SK-N-SH treated with all-trans-retinoic acid at 6 μM for 48 hours (cell line): ENCODE measurements at regions not wholly inside any gene's neighbourhood (a gene's known extent, or its start where the extent isn't known, plus 50 kb on each side); places are given as distances from the start of the nearest gene placed in this dataset.

Experiments used
- ATAC-seq: fragments of 200-7000 bp; cut with Tn5 transposase; 3 replicates; pipeline ENCODE4 v1.9.1; 2020; ENCODE audit warnings: mild to moderate bottlenecking, moderate library complexity
- ARNTL ChIP-seq: fragments of 450-650 bp; formaldehyde crosslinking; IDR thresholded peaks from 2 replicates; pipeline ENCODE4 v1.5.0; 2020; ENCODE audit warnings: low read depth, mild to moderate bottlenecking, moderate library complexity, borderline replicate concordance
- BACH2 ChIP-seq: fragments of 250-450 bp; sonication (Bioruptor Pico); IDR thresholded peaks from 2 replicates; pipeline ENCODE4 v1.9.0; 2021; ENCODE audit warnings: mild to moderate bottlenecking, borderline replicate concordance
- CREB5 ChIP-seq: fragments of 250-450 bp; sonication (Bioruptor Pico); IDR thresholded peaks from 2 replicates; pipeline ENCODE4 v1.5.1; 2020; ENCODE audit warnings: low read depth, mild to moderate bottlenecking, moderate library complexity
- CSDC2 ChIP-seq: fragments of 250-450 bp; sonication (Bioruptor Pico); IDR thresholded peaks from 2 replicates; pipeline ENCODE4 v1.5.0; 2020; ENCODE audit warnings: mild to moderate bottlenecking, moderate library complexity
- CSRNP3 ChIP-seq: fragments of 250-450 bp; sonication (Bioruptor Pico); IDR thresholded peaks from 2 replicates; pipeline ENCODE4 v1.5.1; 2021; ENCODE audit warnings: mild to moderate bottlenecking, moderate library complexity
- ESRRG ChIP-seq: fragments of 250-450 bp; sonication (Bioruptor Pico); IDR thresholded peaks from 2 replicates; pipeline ENCODE4 v1.6.1; 2021; ENCODE audit warnings: mild to moderate bottlenecking
- GLIS3 ChIP-seq: fragments of 250-450 bp; sonication (Bioruptor Pico); IDR thresholded peaks from 2 replicates; pipeline ENCODE4 v1.5.0; 2020; ENCODE audit warnings: mild to moderate bottlenecking, moderate library complexity
- ISL1 ChIP-seq: fragments of 250-450 bp; sonication (Bioruptor Pico); IDR thresholded peaks from 2 replicates; pipeline ENCODE4 v2.1.2; 2022; ENCODE audit warnings: mild to moderate bottlenecking, moderate library complexity
- OSR1 ChIP-seq: fragments of 250-450 bp; sonication (Bioruptor Pico); IDR thresholded peaks from 2 replicates; pipeline ENCODE4 v1.8.0; 2022; ENCODE audit warnings: moderate library complexity, mild to moderate bottlenecking, inconsistent platforms
- PATZ1 ChIP-seq: fragments of 250-450 bp; sonication (Bioruptor Pico); IDR thresholded peaks from 2 replicates; pipeline ENCODE4 v1.8.0; 2020; ENCODE audit warnings: mild to moderate bottlenecking, moderate library complexity, borderline replicate concordance
- POU6F1 ChIP-seq: fragments of 250-450 bp; sonication (Bioruptor Pico); IDR thresholded peaks from 2 replicates; pipeline ENCODE4 v1.8.0; 2021; ENCODE audit warnings: low read depth, mild to moderate bottlenecking, moderate library complexity, borderline replicate concordance
- PPARA ChIP-seq: fragments of 250-450 bp; sonication (Bioruptor Pico); IDR thresholded peaks from 2 replicates; pipeline ENCODE4 v1.5.0; 2020; ENCODE audit warnings: mild to moderate bottlenecking, borderline replicate concordance
- RARB ChIP-seq: fragments of 250-450 bp; sonication (Bioruptor Pico); IDR thresholded peaks from 2 replicates; pipeline ENCODE4 v1.8.0; 2021; ENCODE audit warnings: mild to moderate bottlenecking, moderate library complexity
- SNAI2 ChIP-seq: fragments of 250-450 bp; sonication (Bioruptor Pico); IDR thresholded peaks from 2 replicates; pipeline ENCODE4 v1.5.0; 2020; ENCODE audit warnings: mild to moderate bottlenecking, moderate library complexity
- TCF4 ChIP-seq: fragments of 250-450 bp; sonication (Bioruptor Pico); IDR thresholded peaks from 2 replicates; pipeline ENCODE4 v1.8.0; 2021; ENCODE audit warnings: mild to moderate bottlenecking, moderate library complexity, borderline replicate concordance
- TOX ChIP-seq: fragments of 250-450 bp; sonication (Bioruptor Pico); IDR thresholded peaks from 2 replicates; pipeline ENCODE4 v1.8.0; 2021; ENCODE audit warnings: mild to moderate bottlenecking, moderate library complexity, borderline replicate concordance
- TSHZ2 ChIP-seq: fragments of 250-450 bp; sonication (Bioruptor Pico); IDR thresholded peaks from 2 replicates; pipeline ENCODE4 v1.5.0; 2020; ENCODE audit warnings: mild to moderate bottlenecking, moderate library complexity
- ZC3H10 ChIP-seq: fragments of 250-450 bp; sonication (Bioruptor Pico); IDR thresholded peaks from 2 replicates; pipeline ENCODE4 v1.5.1; 2021; ENCODE audit warnings: mild to moderate bottlenecking, moderate library complexity
- ZFP3 ChIP-seq: fragments of 250-450 bp; sonication (Bioruptor Pico); IDR thresholded peaks from 2 replicates; pipeline ENCODE4 v1.5.0; 2020; ENCODE audit warnings: mild to moderate bottlenecking, moderate library complexity
- ZNF565 ChIP-seq: fragments of 450-650 bp; formaldehyde crosslinking; conservative IDR thresholded peaks from 2 replicates; pipeline ENCODE4 v1.5.0; 2020; ENCODE audit warnings: low read depth, mild to moderate bottlenecking, moderate library complexity
- ZNF70 ChIP-seq: fragments of 450-650 bp; formaldehyde crosslinking; IDR thresholded peaks from 2 replicates; pipeline ENCODE4 v1.5.0; 2020; ENCODE audit warnings: mild to moderate bottlenecking, moderate library complexity
- ZNF8 ChIP-seq: fragments of 450-650 bp; formaldehyde crosslinking; IDR thresholded peaks from 2 replicates; pipeline ENCODE4 v1.5.0; 2020; ENCODE audit warnings: mild to moderate bottlenecking, moderate library complexity

- no peak for ATAC-seq
- TF ChIP-seq ZC3H10 (CRISPR knock-in tag): no peak
- no peak for TF ChIP-seq CSRNP3 (CRISPR knock-in tag)
- TF ChIP-seq PATZ1 (CRISPR knock-in tag): no peak
- no peak for TF ChIP-seq PPARA
- no peak for TF ChIP-seq RARB (CRISPR knock-in tag)
- TF ChIP-seq CSDC2: no peak
- TF ChIP-seq ISL1: no peak
- no peak for TF ChIP-seq OSR1 (CRISPR knock-in tag)
- TF ChIP-seq BACH2 (CRISPR knock-in tag): no peak
- TF ChIP-seq ZNF8 (CRISPR knock-in tag): no peak
- no peak for TF ChIP-seq ESRRG
- no peak for TF ChIP-seq TSHZ2 (CRISPR knock-in tag)
- no peak for TF ChIP-seq TCF4 (CRISPR knock-in tag)
- no peak for TF ChIP-seq ARNTL (CRISPR knock-in tag)
- TF ChIP-seq SNAI2 (CRISPR knock-in tag): no peak
- no peak for TF ChIP-seq CREB5 (CRISPR knock-in tag)
- TF ChIP-seq ZFP3 (CRISPR knock-in tag): no peak
- TF ChIP-seq ZNF565 (CRISPR knock-in tag): no peak
- no peak for TF ChIP-seq TOX
- TF ChIP-seq GLIS3 (CRISPR knock-in tag): no peak
These were observed 60.7 kb upstream of the TOX2 start for GRCh38 chr20:43853918-43854317.

GRCh38 chr20:43853174-43853803 lies 61.4 kb upstream of the TOX2 start:
- no peak for ATAC-seq
- no peak for TF ChIP-seq ZNF8 (CRISPR knock-in tag)
- no peak for TF ChIP-seq TSHZ2 (CRISPR knock-in tag)
- no peak for TF ChIP-seq TCF4 (CRISPR knock-in tag)
- no peak for TF ChIP-seq CSDC2
- TF ChIP-seq CREB5 (CRISPR knock-in tag): no peak
- TF ChIP-seq PPARA: no peak
- TF ChIP-seq ZFP3 (CRISPR knock-in tag): no peak
- TF ChIP-seq POU6F1: no peak
- TF ChIP-seq GLIS3 (CRISPR knock-in tag): no peak
- TF ChIP-seq ZNF70 (CRISPR knock-in tag): no peak
- TF ChIP-seq ARNTL (CRISPR knock-in tag): no peak
- no peak for TF ChIP-seq OSR1 (CRISPR knock-in tag)
- TF ChIP-seq TOX: no peak
